IPS DF 6.9 (cell line): ENCODE measurements at regions not wholly inside any gene's neighbourhood (a gene's known extent, or its start where the extent isn't known, plus 50 kb on each side); places are given as distances from the start of the nearest gene placed in this dataset.
"Not testable (repeated sequence)": the region's sequence is repeated elsewhere in the genome, so short reads cannot be mapped to it uniquely, and the experiment has no call there.

Experiments
- DNase-seq: peaks from one replicate; pipeline ENCODE4 v3.0.0-alpha.2; 2013; ENCODE audit warnings: low read depth, low spot score
- H3K27ac ChIP-seq: one replicate; pipeline ENCODE4 v1.5.1; 2013; ENCODE audit warnings: low read length, control low read depth
- H3K27me3 ChIP-seq: 2 replicates; pipeline ENCODE4 v1.6.1; 2013; ENCODE audit warnings: mild to moderate bottlenecking, low read length; ENCODE audit not compliant: control insufficient read depth, insufficient read depth
- H3K36me3 ChIP-seq: 2 replicates; pipeline ENCODE4 v1.6.1; 2013; ENCODE audit warnings: low read length; ENCODE audit not compliant: control insufficient read depth, insufficient read depth
- H3K4me1 ChIP-seq: 2 replicates; pipeline ENCODE4 v1.6.1; 2013; ENCODE audit warnings: low read length; ENCODE audit not compliant: control insufficient read depth, insufficient read depth
- H3K4me3 ChIP-seq: 2 replicates; pipeline ENCODE4 v1.5.1; 2013; ENCODE audit warnings: mild to moderate bottlenecking, low read length
- H3K9me3 ChIP-seq: 2 replicates; pipeline ENCODE4 v1.6.1; 2013; ENCODE audit warnings: low read length, inconsistent platforms; ENCODE audit not compliant: control insufficient read depth, insufficient read depth
- WGBS: extraction: QIAGEN DNeasy Blood & Tissue Kit; methylation state at CpG from one replicate; pipeline ENCODE4 v1.1.7; 2013; ENCODE audit warnings: mixed read lengths, missing lambda C conversion rate; ENCODE audit not compliant: insufficient read length, insufficient coverage; 5-methylcytosine and 5-hydroxymethylcytosine counted together

- Histone ChIP-seq H3K27ac (no peak overlapping the region), H3K36me3 (no peaks in the 10 kb centered on the region), H3K4me3 (no peak overlapping the region), H3K4me1 (no peaks in the 10 kb centered on the region; the same call in 1 of the 2 replicates), H3K9me3 (no peaks in the 10 kb centered on the region), H3K27me3 (no peaks in the 10 kb centered on the region)
- DNase-seq, result no peak
- WGBS, result no CpG with 5 or more reads among the region's 6 CpGs
Observed at GRCh38 chr4:17027495-17027894, 129.1 kb upstream of the LDB2 start.

GRCh38 chr4:17024425-17024824 is 126.0 kb upstream of the LDB2 start:
- no peak overlapping the region for H3K27ac ChIP-seq
- no peaks in the 10 kb centered on the region for H3K36me3 ChIP-seq
- DNase-seq, result no peak
- H3K4me3 ChIP-seq, result no peak overlapping the region
- H3K27me3 ChIP-seq, result no peaks in the 10 kb centered on the region
- no peaks in the 10 kb centered on the region for H3K4me1 ChIP-seq
- H3K9me3 ChIP-seq, result no peaks in the 10 kb centered on the region
- WGBS, result no CpG with 5 or more reads among the region's 1 CpG

DNA sequence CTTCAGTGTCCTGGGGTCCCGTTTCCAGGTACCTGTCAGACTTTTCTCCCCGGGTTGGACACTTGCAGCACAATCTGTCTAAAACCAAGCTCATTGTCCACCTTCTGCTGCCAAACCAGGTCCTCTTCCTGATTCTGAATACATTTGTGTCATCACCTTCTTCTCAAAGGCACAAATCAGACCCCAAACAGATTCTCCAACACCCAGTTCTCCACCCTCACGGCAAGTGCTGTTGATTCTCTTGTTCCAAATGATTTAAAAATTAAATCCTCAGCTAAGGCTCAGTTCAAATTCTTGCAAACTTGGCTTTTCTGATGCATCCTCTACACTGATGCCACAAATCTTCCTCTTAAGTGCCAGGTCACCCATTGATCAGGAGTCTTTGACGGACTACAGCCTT is 122.5 kb upstream of the LDB2 start:
- Histone ChIP-seq H3K4me3 (no peak overlapping the region), H3K4me1 (no peaks in the 10 kb centered on the region), H3K27ac (no peak overlapping the region), H3K27me3 (no peaks in the 10 kb centered on the region), H3K9me3 (no peaks in the 10 kb centered on the region), H3K36me3 (no peaks in the 10 kb centered on the region)
- WGBS, result no CpG with 5 or more reads among the region's 4 CpGs
- no peak for DNase-seq

DNA sequence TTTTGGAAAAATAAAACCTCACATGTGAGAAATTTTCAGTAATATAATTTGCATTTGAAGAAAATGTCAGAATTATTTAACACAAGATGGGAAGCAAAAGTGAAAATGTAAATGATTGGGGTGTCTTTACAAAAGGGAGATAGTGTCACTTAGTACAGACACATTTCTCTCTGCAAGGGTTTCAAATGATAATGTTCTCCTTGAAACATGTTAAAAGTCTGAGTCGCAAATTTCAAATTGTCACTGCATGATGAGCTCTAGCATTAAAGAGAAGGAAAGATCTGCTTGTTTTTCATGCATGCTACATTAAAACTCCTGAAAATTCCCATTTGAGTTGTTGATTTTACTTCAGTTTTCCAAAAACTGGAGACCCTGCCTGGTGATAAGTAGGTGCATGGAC is 122.0 kb upstream of the LDB2 start:
- no peaks in the 10 kb centered on the region for H3K9me3 ChIP-seq
- DNase-seq, result no peak
- no peaks in the 10 kb centered on the region for H3K36me3 ChIP-seq
- no CpG with 5 or more reads among the region's 1 CpG for WGBS
- H3K4me3 ChIP-seq, result no peak overlapping the region
- no peak overlapping the region for H3K27ac ChIP-seq
- no peaks in the 10 kb centered on the region for H3K27me3 ChIP-seq
- H3K4me1 ChIP-seq, result no peaks in the 10 kb centered on the region

GRCh38 chr4:17018621-17019020 is 120.2 kb upstream of the LDB2 start:
- not testable (repeated sequence) for H3K36me3 ChIP-seq, H3K9me3 ChIP-seq, H3K27ac ChIP-seq, H3K4me3 ChIP-seq, H3K4me1 ChIP-seq, DNase-seq, H3K27me3 ChIP-seq
- no CpG with 5 or more reads among the region's 1 CpG for WGBS

GRCh38 chr4:17018013-17018412 is 119.6 kb upstream of the LDB2 start:
- Histone ChIP-seq H3K4me3 (no peak overlapping the region), H3K36me3 (no peaks in the 10 kb centered on the region), H3K4me1 (no peaks in the 10 kb centered on the region), H3K27ac (no peak overlapping the region), H3K9me3 (no peaks in the 10 kb centered on the region), H3K27me3 (no peaks in the 10 kb centered on the region)
- DNase-seq, result no peak
- WGBS, result no CpG with 5 or more reads among the region's 3 CpGs

GRCh38 chr4:17013382-17014006 is 115.0 kb upstream of the LDB2 start:
- H3K36me3 ChIP-seq, result no peaks in the 10 kb centered on the region
- H3K27ac ChIP-seq, result no peak overlapping the region
- WGBS, result no CpG with 5 or more reads among the region's 4 CpGs
- DNase-seq, result no peak
- no peak overlapping the region for H3K4me3 ChIP-seq
- H3K4me1 ChIP-seq, result 0 out of 2 replicates have a peak, but pooled peaks cover 1% of the 10 kb centered on the region
- no peaks in the 10 kb centered on the region for H3K27me3 ChIP-seq
- H3K9me3 ChIP-seq, result no peaks in the 10 kb centered on the region

DNA sequence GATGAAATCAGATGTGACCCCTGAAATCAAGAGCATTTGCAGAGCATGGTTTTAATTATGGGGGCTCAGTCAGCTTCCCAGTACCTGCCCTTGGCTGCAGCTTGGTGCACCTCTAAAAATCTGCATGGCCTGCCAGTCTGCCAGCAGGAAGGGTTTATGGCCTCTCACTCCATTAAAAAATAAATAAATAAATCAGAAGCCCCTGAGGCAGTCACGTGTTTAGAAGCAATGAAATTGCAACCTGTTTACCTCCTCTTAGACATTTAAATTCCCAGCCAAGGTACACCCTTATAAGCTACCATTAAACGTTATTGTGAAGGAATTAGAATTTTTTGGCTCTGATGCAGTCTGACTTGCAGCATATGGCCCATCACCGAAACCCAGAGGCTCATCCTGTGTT is 114.0 kb upstream of the LDB2 start:
- no peak for DNase-seq
- WGBS, result no CpG with 5 or more reads among the region's 3 CpGs
- 0 out of 2 replicates have a peak, but pooled peaks cover 1% of the 10 kb centered on the region for H3K4me1 ChIP-seq
- no peaks in the 10 kb centered on the region for H3K9me3 ChIP-seq
- no peaks in the 10 kb centered on the region for H3K36me3 ChIP-seq
- no peak overlapping the region for H3K4me3 ChIP-seq
- no peaks in the 10 kb centered on the region for H3K27me3 ChIP-seq
- no peak overlapping the region for H3K27ac ChIP-seq

DNA sequence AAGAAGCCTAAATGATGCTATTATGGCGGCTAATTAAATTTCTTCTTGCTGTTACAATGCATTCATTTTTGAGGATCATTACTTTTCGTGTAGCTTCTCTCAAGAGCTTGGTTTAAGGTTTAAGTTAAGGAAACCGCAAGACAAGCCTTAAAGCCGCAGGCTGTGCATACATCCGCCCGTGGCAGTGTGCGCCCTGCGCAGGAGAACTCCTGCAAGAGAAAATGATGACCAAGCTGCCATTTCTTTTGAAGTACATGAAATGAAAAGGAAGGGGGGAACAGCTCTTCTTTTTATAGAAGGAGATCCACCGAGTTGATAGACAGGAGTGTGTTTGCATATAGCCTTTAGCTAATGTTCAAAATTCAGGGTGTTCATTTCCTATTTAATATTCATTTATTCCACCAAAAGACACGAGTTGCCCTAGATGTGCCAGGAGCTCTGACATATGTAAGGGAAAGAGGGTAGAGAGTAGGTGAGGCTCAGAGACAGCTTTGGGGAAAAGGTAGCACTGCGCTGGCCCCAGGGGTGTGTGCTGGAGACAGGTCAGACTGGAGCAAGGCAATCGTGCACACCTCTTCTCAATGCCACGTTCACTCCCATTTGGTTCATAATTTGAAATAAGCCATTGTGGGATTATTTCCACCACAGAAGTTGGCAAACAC is 112.1 kb upstream of the LDB2 start:
- Histone ChIP-seq H3K36me3 (no peaks in the 10 kb centered on the region), H3K27me3 (no peaks in the 10 kb centered on the region), H3K4me1 (0 out of 2 replicates have a peak, but pooled peaks cover 1% of the 10 kb centered on the region), H3K4me3 (no peak overlapping the region), H3K9me3 (no peaks in the 10 kb centered on the region), H3K27ac (no peak overlapping the region)
- no CpG with 5 or more reads among the region's 13 CpGs for WGBS
- DNase-seq, result no peak

GRCh38 chr4:17009871-17010367 is 111.5 kb upstream of the LDB2 start:
- Histone ChIP-seq H3K9me3 (no peaks in the 10 kb centered on the region), H3K27me3 (no peaks in the 10 kb centered on the region), H3K4me1 (peaks cover 3% of the 10 kb centered on the region; the same call in 1 of the 2 replicates), H3K4me3 (no peak overlapping the region), H3K27ac (no peak overlapping the region), H3K36me3 (no peaks in the 10 kb centered on the region)
- WGBS, result no CpG with 5 or more reads among the region's 10 CpGs
- no peak for DNase-seq
